Effector memory CD8-positive, alpha-beta T cell (primary cell): ENCODE measurements at regions not wholly inside any gene's neighbourhood (a gene's known extent, or its start where the extent isn't known, plus 50 kb on each side); places are given as distances from the start of the nearest gene placed in this dataset.

ENCODE experiments used
- ATAC-seq: fragments of 150-1000 bp; cut with Tn5 transposase; replicated peaks from 2 replicates; pipeline ENCODE4 v1.10.0; 2021; ENCODE audit warnings: mild to moderate bottlenecking, moderate library complexity
- DNase-seq, 3 experiments: peaks; one replicate each; pipeline ENCODE4 v3.0.0; 2021
- H3K27ac Mint-ChIP-seq, 2 donors: one replicate each; pipeline ENCODE4 v1.8.0; 2022; ENCODE audit warnings: mild to moderate bottlenecking in 2 of 2, mixed read lengths in 2 of 2, moderate library complexity in 2 of 2
- H3K27me3 Mint-ChIP-seq, 2 donors: one replicate each; pipeline ENCODE4 v1.8.0; 2022; ENCODE audit warnings: mixed read lengths in 2 of 2
- H3K36me3 Mint-ChIP-seq: one replicate; pipeline ENCODE4 v1.8.0; 2022; ENCODE audit warnings: mild to moderate bottlenecking, moderate library complexity, mixed read lengths; ENCODE audit not compliant: insufficient read depth
- H3K4me1 Mint-ChIP-seq, 2 donors: one replicate each; pipeline ENCODE4 v1.8.0; 2022; ENCODE audit warnings: low read depth in 2 of 2, mixed read lengths in 2 of 2
- H3K4me3 Mint-ChIP-seq, 2 donors: one replicate each; pipeline ENCODE4 v1.8.0; 2022; ENCODE audit warnings: mild to moderate bottlenecking in 2 of 2, mixed read lengths in 2 of 2, moderate library complexity in 2 of 2
- H3K9me3 Mint-ChIP-seq, 2 donors: one replicate each; pipeline ENCODE4 v1.8.0; 2022; ENCODE audit warnings: mixed read lengths in 2 of 2

GRCh38 chr5:61994171-61994570, 311.8 kb upstream of the KIF2A start:
- DNase-seq (no peak), ATAC-seq (no peak)
- Mint-ChIP-seq H3K4me3 (no peak overlapping the region), H3K27me3 (no peaks in the 10 kb centered on the region), H3K27ac (no peak overlapping the region), H3K4me1 (no peaks in the 10 kb centered on the region), H3K36me3 (no peaks in the 10 kb centered on the region), H3K9me3 (peaks cover 0 to 6% of the 10 kb centered on the region in 2 donors)

GRCh38 chr5:61995486-61995885, 310.5 kb upstream of the KIF2A start:
- Mint-ChIP-seq H3K9me3 (peaks cover 0 to 4% of the 10 kb centered on the region in 2 donors), H3K4me1 (no peaks in the 10 kb centered on the region), H3K4me3 (no peak overlapping the region), H3K36me3 (no peaks in the 10 kb centered on the region), H3K27me3 (no peaks in the 10 kb centered on the region), H3K27ac (no peak overlapping the region)
- no peak for DNase-seq
- no peak for ATAC-seq

- Mint-ChIP-seq H3K27me3 (no peaks in the 10 kb centered on the region), H3K4me3 (no peak overlapping the region), H3K27ac (no peak overlapping the region), H3K36me3 (no peaks in the 10 kb centered on the region), H3K4me1 (no peaks in the 10 kb centered on the region), H3K9me3 (peaks cover 0 to 3% of the 10 kb centered on the region in 2 donors)
- no peak for DNase-seq
- ATAC-seq = no peak
Measured at GRCh38 chr5:61999371-61999770, 306.6 kb upstream of the KIF2A start.

GRCh38 chr5:62000646-62001045, 305.4 kb upstream of the KIF2A start:
- Mint-ChIP-seq H3K27me3 (no peaks in the 10 kb centered on the region), H3K4me3 (no peak overlapping the region), H3K4me1 (no peaks in the 10 kb centered on the region), H3K27ac (no peak overlapping the region), H3K36me3 (no peaks in the 10 kb centered on the region), H3K9me3 (peaks cover 0 to 7% of the 10 kb centered on the region in 2 donors)
- DNase-seq (no peak), ATAC-seq (no peak)

GRCh38 chr5:62001640-62002039, 304.4 kb upstream of the KIF2A start:
- no peaks in the 10 kb centered on the region for H3K36me3 Mint-ChIP-seq
- DNase-seq (no peak), ATAC-seq (no peak)
- H3K27me3 Mint-ChIP-seq = no peaks in the 10 kb centered on the region
- no peaks in the 10 kb centered on the region for H3K4me1 Mint-ChIP-seq
- H3K9me3 Mint-ChIP-seq = peaks cover 0 to 9% of the 10 kb centered on the region in 2 donors
- H3K4me3 Mint-ChIP-seq = no peak overlapping the region
- no peak overlapping the region for H3K27ac Mint-ChIP-seq

- Mint-ChIP-seq H3K27ac (no peak overlapping the region), H3K4me3 (no peak overlapping the region), H3K36me3 (no peaks in the 10 kb centered on the region), H3K9me3 (peaks cover 1 to 9% of the 10 kb centered on the region in 2 donors), H3K27me3 (no peaks in the 10 kb centered on the region), H3K4me1 (no peaks in the 10 kb centered on the region)
- DNase-seq (no peak), ATAC-seq (no peak)
Measured at GRCh38 chr5:62002436-62002835, 303.6 kb upstream of the KIF2A start.

GRCh38 chr5:62005551-62005950, 300.5 kb upstream of the KIF2A start:
- Mint-ChIP-seq H3K27ac (no peak overlapping the region), H3K9me3 (peaks cover 5 to 16% of the 10 kb centered on the region in 2 donors), H3K4me1 (no peaks in the 10 kb centered on the region), H3K27me3 (no peaks in the 10 kb centered on the region), H3K4me3 (no peak overlapping the region), H3K36me3 (no peaks in the 10 kb centered on the region)
- DNase-seq (no peak), ATAC-seq (no peak)

GRCh38 chr5:62007457-62007856, 298.5 kb upstream of the KIF2A start:
- ATAC-seq (no peak), DNase-seq (no peak)
- Mint-ChIP-seq H3K27ac (no peak overlapping the region), H3K36me3 (no peaks in the 10 kb centered on the region), H3K27me3 (no peaks in the 10 kb centered on the region), H3K9me3 (peaks cover 5 to 16% of the 10 kb centered on the region in 2 donors), H3K4me3 (no peak overlapping the region), H3K4me1 (no peaks in the 10 kb centered on the region)

GRCh38 chr5:62011089-62011664, 294.8 kb upstream of the KIF2A start:
- Mint-ChIP-seq H3K4me3 (no peak overlapping the region), H3K9me3 (peaks cover 5 to 6% of the 10 kb centered on the region in 2 donors), H3K4me1 (no peaks in the 10 kb centered on the region), H3K27ac (no peak overlapping the region), H3K36me3 (no peaks in the 10 kb centered on the region), H3K27me3 (no peaks in the 10 kb centered on the region)
- ATAC-seq (no peak), DNase-seq (no peak)

- no peak overlapping the region for H3K27ac Mint-ChIP-seq
- no peaks in the 10 kb centered on the region for H3K4me1 Mint-ChIP-seq
- no peaks in the 10 kb centered on the region for H3K36me3 Mint-ChIP-seq
- H3K9me3 Mint-ChIP-seq = no peaks in the 10 kb centered on the region
- DNase-seq = no peak
- H3K4me3 Mint-ChIP-seq = no peak overlapping the region
- no peaks in the 10 kb centered on the region for H3K27me3 Mint-ChIP-seq
- no peak for ATAC-seq
Measured at GRCh38 chr5:62017092-62017491, 288.9 kb upstream of the KIF2A start.

- DNase-seq = no peak
- Mint-ChIP-seq H3K27me3 (no peaks in the 10 kb centered on the region), H3K27ac (no peak overlapping the region), H3K4me1 (no peaks in the 10 kb centered on the region), H3K4me3 (no peak overlapping the region), H3K9me3 (peaks cover 1 to 12% of the 10 kb centered on the region in 2 donors), H3K36me3 (no peaks in the 10 kb centered on the region)
- ATAC-seq = no peak
Measured at GRCh38 chr5:62029303-62029702, 276.7 kb upstream of the KIF2A start.

GRCh38 chr5:62030326-62030725, 275.7 kb upstream of the KIF2A start:
- DNase-seq = no peak
- H3K36me3 Mint-ChIP-seq = no peaks in the 10 kb centered on the region
- no peak overlapping the region for H3K27ac Mint-ChIP-seq
- H3K27me3 Mint-ChIP-seq = no peaks in the 10 kb centered on the region
- peaks cover 3 to 12% of the 10 kb centered on the region in 2 donors for H3K9me3 Mint-ChIP-seq
- no peaks in the 10 kb centered on the region for H3K4me1 Mint-ChIP-seq
- ATAC-seq = no peak
- H3K4me3 Mint-ChIP-seq = no peak overlapping the region

GRCh38 chr5:62038024-62038423, 268.0 kb upstream of the KIF2A start:
- H3K27me3 Mint-ChIP-seq = peaks cover 0 to 15% of the 10 kb centered on the region in 2 donors
- ATAC-seq = no peak
- DNase-seq = no peak

GRCh38 chr5:62041156-62041756, 264.8 kb upstream of the KIF2A start:
- Mint-ChIP-seq H3K9me3 (peaks cover 0 to 4% of the 10 kb centered on the region in 2 donors), H3K4me3 (no peak overlapping the region), H3K4me1 (no peaks in the 10 kb centered on the region), H3K36me3 (no peaks in the 10 kb centered on the region), H3K27ac (no peak overlapping the region), H3K27me3 (peaks cover 0 to 11% of the 10 kb centered on the region in 2 donors)
- DNase-seq (no peak), ATAC-seq (no peak)

More at GRCh38 chr5:62038024-62038423, 268.0 kb upstream of the KIF2A start:
- H3K36me3 Mint-ChIP-seq = no peaks in the 10 kb centered on the region
- no peak overlapping the region for H3K4me3 Mint-ChIP-seq
- H3K9me3 Mint-ChIP-seq = peaks cover 2 to 7% of the 10 kb centered on the region in 2 donors
- H3K27ac Mint-ChIP-seq = no peak overlapping the region
- no peaks in the 10 kb centered on the region for H3K4me1 Mint-ChIP-seq
